SK-N-SH (cell line): ENCODE measurements at regions not wholly inside any gene's neighbourhood (a gene's known extent, or its start where the extent isn't known, plus 50 kb on each side); places are given as distances from the start of the nearest gene placed in this dataset.
A peak's percentile ranks its signal among the peaks of the same experiment; 100 is the strongest.

Experiments
- CTCF ChIA-PET: fragments of 300-600, 350-600 bp; formaldehyde crosslinking; extraction: SDS; loops from one replicate; lab custom pipeline; 2021; lab: Yijun Ruan, JAX
- POLR2A ChIA-PET: fragments of 350-600 bp; sonication (Branson Sonifier 250); formaldehyde crosslinking; extraction: SDS; loops from one replicate; lab custom pipeline; 2020; ENCODE audit warnings: antibody characterized with exemption, inconsistent platforms; lab: Yijun Ruan, JAX
- DNase-seq: peaks from one replicate; pipeline ENCODE4 v3.0.0; 2012
- H2AFZ ChIP-seq: fragments of 200-600 bp; sonication (generic); 2 replicates; pipeline ENCODE4 v1.8.1; 2016; ENCODE audit warnings: antibody characterized with exemption, mild to moderate bottlenecking, low read depth
- H3F3A ChIP-seq: fragments of 200-600 bp; sonication (generic); replicated peaks from 2 replicates; pipeline ENCODE3; 2016; ENCODE audit warnings: antibody characterized with exemption, mild to moderate bottlenecking; ENCODE audit not compliant: insufficient read depth
- H3K27ac ChIP-seq, 2 experiments: fragments of 200-500 bp in 1 of 2; fragments of 200-600 bp in 1 of 2; sonication (Bioruptor generic) in 1 of 2; sonication (generic), shearing (Covaris generic) in 1 of 2; 2 replicates each; pipeline versions ENCODE4 v1.5.1 to v1.6.1; 2014 to 2016; ENCODE audit warnings: low read depth in 2 of 2, inconsistent platforms in 1 of 2, low read length in 1 of 2, mild to moderate bottlenecking in 1 of 2, mixed read lengths in 1 of 2
- H3K27me3 ChIP-seq: fragments of 200-600 bp; sonication (generic), shearing (Covaris generic); 2 replicates; pipeline ENCODE4 v1.6.1; 2016; ENCODE audit warnings: mixed run types; ENCODE audit not compliant: insufficient read depth
- H3K36me3 ChIP-seq, 2 experiments: fragments of 200-500 bp in 1 of 2; fragments of 200-600 bp in 1 of 2; sonication (Bioruptor generic) in 1 of 2; sonication (generic) in 1 of 2; replicated peaks in 1 of 2; 2 replicates each; pipeline versions ENCODE3 to v1.5.1; 2014 to 2016; ENCODE audit warnings: low read length in 1 of 2, mild to moderate bottlenecking in 1 of 2; ENCODE audit not compliant: insufficient read depth in 2 of 2, control insufficient read depth in 1 of 2
- H3K4me1 ChIP-seq, 2 experiments: fragments of 200-500 bp in 1 of 2; fragments of 200-600 bp in 1 of 2; sonication (Bioruptor generic) in 1 of 2; sonication (generic), shearing (Covaris generic) in 1 of 2; 2 replicates each; pipeline versions ENCODE4 v1.5.1 to v1.6.1; 2014 to 2016; ENCODE audit warnings: low read depth in 1 of 2, low read length in 1 of 2, mixed run types in 1 of 2; ENCODE audit not compliant: insufficient read depth in 2 of 2, control insufficient read depth in 1 of 2
- H3K4me2 ChIP-seq: fragments of 200-600 bp; sonication (generic), shearing (Covaris generic); 2 replicates; pipeline ENCODE4 v1.6.1; 2017; ENCODE audit warnings: mixed run types
- H3K4me3 ChIP-seq, 2 experiments: fragments of 200-500 bp in 1 of 2; fragments of 200-600 bp in 1 of 2; sonication (Bioruptor generic) in 1 of 2; sonication (generic), shearing (Covaris generic) in 1 of 2; 2 replicates each; pipeline versions ENCODE4 v1.5.1 to v1.8.1; 2014 to 2016; ENCODE audit warnings: low read depth in 2 of 2, inconsistent platforms in 1 of 2, low read length in 1 of 2, mild to moderate bottlenecking in 1 of 2, mixed read lengths in 1 of 2, moderate library complexity in 1 of 2
- H3K79me2 ChIP-seq: fragments of 200-600 bp; sonication (generic); 2 replicates; pipeline ENCODE4 v1.8.1; 2017; ENCODE audit warnings: mild to moderate bottlenecking; ENCODE audit not compliant: insufficient read depth
- H3K9ac ChIP-seq: fragments of 200-600 bp; sonication (generic); 2 replicates; pipeline ENCODE4 v1.6.1; 2017; ENCODE audit warnings: mixed run types
- H3K9me2 ChIP-seq: fragments of 200-600 bp; sonication (generic); 2 replicates; pipeline ENCODE4 v1.6.1; 2017; ENCODE audit warnings: mixed run types
- H3K9me3 ChIP-seq: fragments of 200-600 bp; sonication (generic); 2 replicates; pipeline ENCODE4 v1.6.1; 2017; ENCODE audit warnings: mixed run types, mild to moderate bottlenecking, moderate library complexity
- H4K20me1 ChIP-seq: fragments of 200-600 bp; sonication (generic); 2 replicates; pipeline ENCODE4 v1.6.1; 2017; ENCODE audit warnings: mild to moderate bottlenecking, mixed run types; ENCODE audit not compliant: insufficient read depth
- CHD2 ChIP-seq: fragments of 150-350 bp; IDR thresholded peaks from 2 replicates; pipeline ENCODE4 v1.6.1; 2018; ENCODE audit warnings: low read length; ENCODE audit not compliant: partially characterized antibody
- EP300 ChIP-seq, 2 experiments: IDR thresholded peaks; 2 replicates each; pipeline versions ENCODE4 v1.4.0 to v1.6.1; 2012; ENCODE audit warnings: borderline replicate concordance in 1 of 2, low read depth in 1 of 2, low read length in 1 of 2
- EZH2phosphoT487 ChIP-seq: fragments of 200-600 bp; sonication (generic); IDR thresholded peaks from 2 replicates; pipeline ENCODE4 v1.6.1; 2017; ENCODE audit warnings: low read depth, mixed run types, mild to moderate bottlenecking, antibody characterized with exemption, moderate library complexity, borderline replicate concordance
- FOXJ3 ChIP-seq: sonication (generic); formaldehyde crosslinking; IDR thresholded peaks from 2 replicates; pipeline ENCODE4 v1.5.1; 2020; ENCODE audit warnings: mild to moderate bottlenecking, missing genetic modification reagents
- FOXM1 ChIP-seq: IDR thresholded peaks from 2 replicates; pipeline ENCODE4 v1.4.0; 2012; ENCODE audit warnings: low read depth, mild to moderate bottlenecking
- GABPA ChIP-seq: IDR thresholded peaks from 2 replicates; pipeline ENCODE4 v1.4.0; 2012; ENCODE audit warnings: low read depth, mild to moderate bottlenecking
- GATA2 ChIP-seq: sonication (generic); formaldehyde crosslinking; IDR thresholded peaks from 2 replicates; pipeline ENCODE4 v1.5.0; 2020; ENCODE audit warnings: mild to moderate bottlenecking, missing genetic modification reagents
- NRF1 ChIP-seq: IDR thresholded peaks from 2 replicates; pipeline ENCODE4 v1.6.1; 2012; ENCODE audit warnings: low read depth, mild to moderate bottlenecking, low read length
- RAD21 ChIP-seq: IDR thresholded peaks from 2 replicates; pipeline ENCODE4 v1.6.1; 2012; ENCODE audit warnings: mild to moderate bottlenecking, low read length
- RCOR1 ChIP-seq: fragments of 150-350 bp; IDR thresholded peaks from 2 replicates; pipeline ENCODE4 v1.6.1; 2017; ENCODE audit warnings: antibody characterized with exemption, low read length
- RXRA ChIP-seq: IDR thresholded peaks from 2 replicates; pipeline ENCODE4 v1.4.0; 2012; ENCODE audit warnings: low read depth, mild to moderate bottlenecking, borderline replicate concordance
- SIN3A ChIP-seq: IDR thresholded peaks from 2 replicates; pipeline ENCODE4 v1.6.1; 2012; ENCODE audit warnings: low read depth, mild to moderate bottlenecking, low read length, moderate library complexity, borderline replicate concordance
- SMC3 ChIP-seq: IDR thresholded peaks from 2 replicates; pipeline ENCODE4 v1.6.1; 2012; ENCODE audit warnings: low read depth, low read length, improper control_type of control experiment
- TCF12 ChIP-seq: IDR thresholded peaks from 2 replicates; pipeline ENCODE4 v1.4.0; 2012
- TEAD4 ChIP-seq: IDR thresholded peaks from 2 replicates; pipeline ENCODE4 v1.4.0; 2012; ENCODE audit warnings: mild to moderate bottlenecking, borderline replicate concordance; ENCODE audit not compliant: insufficient read depth
- WGBS: methylation state at CpG from one replicate; pipeline ENCODE4 v1.1.6; 2017; ENCODE audit warnings: low lambda C conversion rate; 5-methylcytosine and 5-hydroxymethylcytosine counted together
- TF ChIP-seq, protein P1 (sequence below): fragments of 200-600 bp; sonication (generic); IDR thresholded peaks from 2 replicates; pipeline ENCODE4 v1.6.1; 2017; ENCODE audit warnings: antibody characterized with exemption, mild to moderate bottlenecking, moderate library complexity
- TF ChIP-seq, protein P2 (sequence below): IDR thresholded peaks from 2 replicates; pipeline ENCODE4; 2012
- TF ChIP-seq, protein P3 (sequence below): fragments of 150-350 bp; IDR thresholded peaks from 2 replicates; pipeline ENCODE4 v1.6.1; 2017; ENCODE audit warnings: antibody characterized with exemption, low read length, low read depth, borderline replicate concordance
- TF ChIP-seq, protein P4 (sequence below): fragments of 150-350 bp; IDR thresholded peaks from 2 replicates; pipeline ENCODE4 v1.6.1; 2016; ENCODE audit warnings: mild to moderate bottlenecking, low read depth, low read length

GRCh38 chr17:70373369-70373768 is 204.0 kb downstream of the KCNJ2 start (continued):
- TF ChIP-seq RAD21: no peak

DNA sequence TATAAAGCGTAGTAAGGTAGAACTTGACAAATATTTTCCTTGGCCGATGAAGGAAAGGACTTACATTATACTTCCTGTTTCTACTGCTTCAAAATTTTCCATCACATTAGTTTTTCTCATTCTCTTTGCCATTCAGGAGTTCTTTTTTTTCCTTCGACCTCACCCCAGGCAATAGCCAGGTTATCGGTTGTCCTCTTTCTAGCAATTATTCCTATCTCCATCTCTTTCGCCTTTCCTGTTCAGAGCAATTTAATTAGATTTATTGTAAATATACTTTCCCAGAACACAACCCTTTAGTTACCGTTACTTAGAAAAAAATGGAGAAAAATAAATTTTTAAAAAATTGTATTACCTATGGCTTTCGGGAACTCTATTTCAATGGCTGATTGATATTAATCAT is 205.2 kb downstream of the KCNJ2 start:
- Histone ChIP-seq H3F3A (no peaks in the 10 kb centered on the region), H3K79me2 (no peaks in the 10 kb centered on the region), H3K27ac (peak overlapping the region in 1 of 2 experiments; percentile 64; a peak in 2 of 4 replicates), H3K9me2 (no peaks in the 10 kb centered on the region), H3K27me3 (no peaks in the 10 kb centered on the region), H4K20me1 (no peaks in the 10 kb centered on the region)
- DNase-seq: peak; percentile 18
- POLR2A ChIA-PET: no interaction called here
- WGBS: 57% methylated on average over 7 of the region's 7 CpGs
- no peak for TF ChIP-seq NRF1
- peak; percentile 76 for TF ChIP-seq CHD2
- TF ChIP-seq TEAD4: no peak
- TF ChIP-seq RAD21: peak; percentile 25; the same call in 1 of the 2 replicates
- TF ChIP-seq, protein P1, sequence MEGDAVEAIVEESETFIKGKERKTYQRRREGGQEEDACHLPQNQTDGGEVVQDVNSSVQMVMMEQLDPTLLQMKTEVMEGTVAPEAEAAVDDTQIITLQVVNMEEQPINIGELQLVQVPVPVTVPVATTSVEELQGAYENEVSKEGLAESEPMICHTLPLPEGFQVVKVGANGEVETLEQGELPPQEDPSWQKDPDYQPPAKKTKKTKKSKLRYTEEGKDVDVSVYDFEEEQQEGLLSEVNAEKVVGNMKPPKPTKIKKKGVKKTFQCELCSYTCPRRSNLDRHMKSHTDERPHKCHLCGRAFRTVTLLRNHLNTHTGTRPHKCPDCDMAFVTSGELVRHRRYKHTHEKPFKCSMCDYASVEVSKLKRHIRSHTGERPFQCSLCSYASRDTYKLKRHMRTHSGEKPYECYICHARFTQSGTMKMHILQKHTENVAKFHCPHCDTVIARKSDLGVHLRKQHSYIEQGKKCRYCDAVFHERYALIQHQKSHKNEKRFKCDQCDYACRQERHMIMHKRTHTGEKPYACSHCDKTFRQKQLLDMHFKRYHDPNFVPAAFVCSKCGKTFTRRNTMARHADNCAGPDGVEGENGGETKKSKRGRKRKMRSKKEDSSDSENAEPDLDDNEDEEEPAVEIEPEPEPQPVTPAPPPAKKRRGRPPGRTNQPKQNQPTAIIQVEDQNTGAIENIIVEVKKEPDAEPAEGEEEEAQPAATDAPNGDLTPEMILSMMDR: no peak
- TF ChIP-seq GATA2 (CRISPR knock-in tag): peak; percentile 84
- peak; percentile 85; the same call in 1 of the 2 replicates for TF ChIP-seq RCOR1
- no peak for TF ChIP-seq FOXJ3 (CRISPR knock-in tag)
- TF ChIP-seq, protein P2, sequence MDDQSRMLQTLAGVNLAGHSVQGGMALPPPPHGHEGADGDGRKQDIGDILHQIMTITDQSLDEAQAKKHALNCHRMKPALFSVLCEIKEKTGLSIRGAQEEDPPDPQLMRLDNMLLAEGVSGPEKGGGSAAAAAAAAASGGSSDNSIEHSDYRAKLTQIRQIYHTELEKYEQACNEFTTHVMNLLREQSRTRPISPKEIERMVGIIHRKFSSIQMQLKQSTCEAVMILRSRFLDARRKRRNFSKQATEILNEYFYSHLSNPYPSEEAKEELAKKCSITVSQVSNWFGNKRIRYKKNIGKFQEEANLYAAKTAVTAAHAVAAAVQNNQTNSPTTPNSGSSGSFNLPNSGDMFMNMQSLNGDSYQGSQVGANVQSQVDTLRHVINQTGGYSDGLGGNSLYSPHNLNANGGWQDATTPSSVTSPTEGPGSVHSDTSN: no peak
- no peak for TF ChIP-seq EZH2phosphoT487
- TF ChIP-seq RXRA: no peak
- TF ChIP-seq EP300 (IDR thresholded peaks at IDR 0.05; ENCODE audit: borderline replicate concordance in 1 of 2, low read depth in 1 of 2, low read length in 1 of 2): peak in 1 of 2 experiments; percentile 93; a peak in 2 of 4 replicates
- TF ChIP-seq TCF12: no peak
- TF ChIP-seq SMC3: no peak
- TF ChIP-seq, all 33 proteins: peak for 5
- no peaks in the 10 kb centered on the region for H3K36me3 ChIP-seq
- H2AFZ ChIP-seq: no peak overlapping the region
- no peak overlapping the region for H3K4me2 ChIP-seq
- H3K4me3 ChIP-seq: no peak overlapping the region
- peaks cover 0 to 20% of the 10 kb centered on the region in 2 experiments; a peak in 2 of 4 replicates for H3K4me1 ChIP-seq
- CTCF ChIA-PET: no interaction called here
- no peaks in the 10 kb centered on the region for H3K9me3 ChIP-seq
- H3K9ac ChIP-seq: no peak overlapping the region

DNA sequence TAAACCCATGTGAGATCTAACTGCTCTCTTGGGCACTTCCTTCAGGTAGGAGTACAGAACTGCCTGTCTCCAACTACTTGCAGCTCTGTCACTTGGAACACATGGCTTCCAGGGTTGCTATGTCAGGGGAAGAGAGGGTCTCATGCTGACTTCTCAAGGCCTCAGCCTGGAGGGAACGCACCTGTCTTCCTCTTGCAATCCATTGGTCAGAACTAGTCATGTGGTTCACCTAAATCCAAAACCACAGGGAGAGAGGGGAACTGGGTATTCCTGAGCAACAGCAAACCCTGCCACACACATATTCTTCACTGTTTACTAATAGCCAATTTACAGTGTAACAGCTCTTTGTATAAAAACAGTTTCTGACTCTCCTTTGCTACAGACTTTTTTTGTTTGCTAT is 206.1 kb downstream of the KCNJ2 start:
- Histone ChIP-seq H3K36me3 (no peaks in the 10 kb centered on the region), H3K4me3 (no peak overlapping the region), H3K9me2 (no peaks in the 10 kb centered on the region), H3K27me3 (no peaks in the 10 kb centered on the region), H3K4me1 (peaks cover 0 to 20% of the 10 kb centered on the region in 2 experiments; a peak in 2 of 4 replicates), H3K4me2 (no peak overlapping the region), H3K9me3 (no peaks in the 10 kb centered on the region), H3K9ac (no peak overlapping the region), H3K79me2 (no peaks in the 10 kb centered on the region), H3K27ac (no peak overlapping the region; a peak in 1 of 4 replicates), H3F3A (no peaks in the 10 kb centered on the region), H4K20me1 (no peaks in the 10 kb centered on the region), H2AFZ (no peak overlapping the region)
- 70% methylated on average over 1 of the region's 1 CpG for WGBS
- POLR2A ChIA-PET: no interaction called here
- DNase-seq: no peak
- CTCF ChIA-PET: interaction anchor here (1.0 to 1.3 kb wide), 2 partner anchors 11 to 177 kb away, joined by 3 read pairs; no protein-coding TSS in a partner anchor
- TF ChIP-seq, protein P3, sequence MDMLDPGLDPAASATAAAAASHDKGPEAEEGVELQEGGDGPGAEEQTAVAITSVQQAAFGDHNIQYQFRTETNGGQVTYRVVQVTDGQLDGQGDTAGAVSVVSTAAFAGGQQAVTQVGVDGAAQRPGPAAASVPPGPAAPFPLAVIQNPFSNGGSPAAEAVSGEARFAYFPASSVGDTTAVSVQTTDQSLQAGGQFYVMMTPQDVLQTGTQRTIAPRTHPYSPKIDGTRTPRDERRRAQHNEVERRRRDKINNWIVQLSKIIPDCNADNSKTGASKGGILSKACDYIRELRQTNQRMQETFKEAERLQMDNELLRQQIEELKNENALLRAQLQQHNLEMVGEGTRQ: no peak
- TF ChIP-seq, protein P1: no peak
- TF ChIP-seq FOXM1: no peak
- TF ChIP-seq SIN3A: no peak
- no peak for TF ChIP-seq RCOR1
- no peak for TF ChIP-seq NRF1
- no peak for TF ChIP-seq GABPA
- TF ChIP-seq, protein P4, sequence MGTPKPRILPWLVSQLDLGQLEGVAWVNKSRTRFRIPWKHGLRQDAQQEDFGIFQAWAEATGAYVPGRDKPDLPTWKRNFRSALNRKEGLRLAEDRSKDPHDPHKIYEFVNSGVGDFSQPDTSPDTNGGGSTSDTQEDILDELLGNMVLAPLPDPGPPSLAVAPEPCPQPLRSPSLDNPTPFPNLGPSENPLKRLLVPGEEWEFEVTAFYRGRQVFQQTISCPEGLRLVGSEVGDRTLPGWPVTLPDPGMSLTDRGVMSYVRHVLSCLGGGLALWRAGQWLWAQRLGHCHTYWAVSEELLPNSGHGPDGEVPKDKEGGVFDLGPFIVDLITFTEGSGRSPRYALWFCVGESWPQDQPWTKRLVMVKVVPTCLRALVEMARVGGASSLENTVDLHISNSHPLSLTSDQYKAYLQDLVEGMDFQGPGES: no peak
